CD4-positive, alpha-beta memory T cell (primary cell): ENCODE measurements at regions not wholly inside any gene's neighbourhood (a gene's known extent, or its start where the extent isn't known, plus 50 kb on each side); places are given as distances from the start of the nearest gene placed in this dataset.
A peak's percentile ranks its signal among the peaks of the same experiment; 100 is the strongest.

Source experiments
- CTCF ChIA-PET: fragments of 350-600 bp; sonication (Branson Sonifier 250); formaldehyde crosslinking; loops from one replicate; lab custom pipeline; 2021; ENCODE audit warnings: inconsistent platforms; ENCODE audit not compliant: partially characterized antibody; lab: Charles Lee
- POLR2A ChIA-PET: fragments of 350-600 bp; sonication (Branson Sonifier 250); formaldehyde crosslinking; loops from one replicate; lab custom pipeline; 2021; ENCODE audit not compliant: partially characterized antibody; lab: Charles Lee
- DNase-seq, 5 donors: peaks; one replicate each; pipeline versions ENCODE4 v3.0.0 to v3.0.0-alpha.2; 2020 to 2022; ENCODE audit warnings: mixed read lengths in 1 of 5
- H3K27ac ChIP-seq: one replicate; pipeline ENCODE4 v1.7.0; 2013; ENCODE audit warnings: low read depth, low read length
- H3K27me3 ChIP-seq: 2 replicates; pipeline ENCODE4 v1.7.0; 2013; ENCODE audit warnings: mild to moderate bottlenecking, low read length, moderate library complexity; ENCODE audit not compliant: insufficient read depth
- H3K36me3 ChIP-seq: 2 replicates; pipeline ENCODE4 v1.7.0; 2013; ENCODE audit warnings: mild to moderate bottlenecking, low read length, moderate library complexity; ENCODE audit not compliant: insufficient read depth
- H3K4me1 ChIP-seq: 2 replicates; pipeline ENCODE4 v1.7.0; 2013; ENCODE audit warnings: mild to moderate bottlenecking, low read length, moderate library complexity; ENCODE audit not compliant: insufficient read depth
- H3K4me3 ChIP-seq, 2 donors: one replicate each; pipeline ENCODE4 v1.7.0; 2013; ENCODE audit warnings: low read length in 2 of 2, mild to moderate bottlenecking in 1 of 2
- H3K9me3 ChIP-seq, 2 donors: one replicate each; pipeline ENCODE4 v1.7.0; 2013; ENCODE audit warnings: low read length in 2 of 2, control low read depth in 1 of 2; ENCODE audit not compliant: control insufficient read depth in 1 of 2
- H3K27ac Mint-ChIP-seq, 7 donors: one replicate each; pipeline ENCODE4 v1.8.0; 2020 to 2021; ENCODE audit warnings: mixed read lengths in 7 of 7, mild to moderate bottlenecking in 6 of 7, inconsistent platforms in 3 of 7, moderate library complexity in 3 of 7
- H3K27me3 Mint-ChIP-seq, 2 donors: one replicate each; pipeline ENCODE4 v1.8.0; 2020 to 2021; ENCODE audit warnings: mixed read lengths in 2 of 2
- H3K36me3 Mint-ChIP-seq, 2 donors: one replicate each; pipeline ENCODE4 v1.8.0; 2020 to 2021; ENCODE audit warnings: mixed read lengths in 2 of 2, inconsistent platforms in 1 of 2, mild to moderate bottlenecking in 1 of 2
- H3K4me1 Mint-ChIP-seq, 4 donors: one replicate each; pipeline ENCODE4 v1.8.0; 2020 to 2021; ENCODE audit warnings: mixed read lengths in 4 of 4, mild to moderate bottlenecking in 1 of 4
- H3K4me3 Mint-ChIP-seq, 8 donors: one replicate each; pipeline ENCODE4 v1.8.0; 2020 to 2021; ENCODE audit warnings: mixed read lengths in 8 of 8, mild to moderate bottlenecking in 7 of 8, moderate library complexity in 6 of 8, inconsistent platforms in 3 of 8
- H3K9me3 Mint-ChIP-seq, 8 donors: one replicate each; pipeline ENCODE4 v1.8.0; 2020 to 2021; ENCODE audit warnings: mixed read lengths in 8 of 8, mild to moderate bottlenecking in 5 of 8, inconsistent platforms in 3 of 8, moderate library complexity in 1 of 8
- intact Hi-C: fragments of 100-400 bp; cut with micrococcal nuclease; formaldehyde crosslinking; loops from one replicate; pipeline ENCODE4 v1.15.1; 2023

GRCh38 chr12:38123566-38124246, 192.9 kb upstream of the ALG10B start:
- no peak overlapping the region for H3K27ac ChIP-seq
- no peaks in the 10 kb centered on the region for H3K27me3 ChIP-seq
- no peaks in the 10 kb centered on the region for H3K36me3 ChIP-seq
- H3K4me3 ChIP-seq: no peak overlapping the region
- no peaks in the 10 kb centered on the region for H3K4me1 ChIP-seq
- no peak for DNase-seq
- CTCF ChIA-PET: no interaction called here
- Mint-ChIP-seq H3K27ac (peak overlapping the region in 1 of 7 donors; percentile 14), H3K27me3 (no peaks in the 10 kb centered on the region), H3K36me3 (no peaks in the 10 kb centered on the region), H3K4me1 (no peaks in the 10 kb centered on the region), H3K4me3 (peak overlapping the region in 1 of 8 donors; percentile 45), H3K9me3 (peaks cover 0 to 15% (median 5%) of the 10 kb centered on the region in 8 donors)
- intact Hi-C loops: no loop called here
- H3K9me3 ChIP-seq: peaks cover 0 to 7% of the 10 kb centered on the region in 2 donors
- POLR2A ChIA-PET: no interaction called here

DNA sequence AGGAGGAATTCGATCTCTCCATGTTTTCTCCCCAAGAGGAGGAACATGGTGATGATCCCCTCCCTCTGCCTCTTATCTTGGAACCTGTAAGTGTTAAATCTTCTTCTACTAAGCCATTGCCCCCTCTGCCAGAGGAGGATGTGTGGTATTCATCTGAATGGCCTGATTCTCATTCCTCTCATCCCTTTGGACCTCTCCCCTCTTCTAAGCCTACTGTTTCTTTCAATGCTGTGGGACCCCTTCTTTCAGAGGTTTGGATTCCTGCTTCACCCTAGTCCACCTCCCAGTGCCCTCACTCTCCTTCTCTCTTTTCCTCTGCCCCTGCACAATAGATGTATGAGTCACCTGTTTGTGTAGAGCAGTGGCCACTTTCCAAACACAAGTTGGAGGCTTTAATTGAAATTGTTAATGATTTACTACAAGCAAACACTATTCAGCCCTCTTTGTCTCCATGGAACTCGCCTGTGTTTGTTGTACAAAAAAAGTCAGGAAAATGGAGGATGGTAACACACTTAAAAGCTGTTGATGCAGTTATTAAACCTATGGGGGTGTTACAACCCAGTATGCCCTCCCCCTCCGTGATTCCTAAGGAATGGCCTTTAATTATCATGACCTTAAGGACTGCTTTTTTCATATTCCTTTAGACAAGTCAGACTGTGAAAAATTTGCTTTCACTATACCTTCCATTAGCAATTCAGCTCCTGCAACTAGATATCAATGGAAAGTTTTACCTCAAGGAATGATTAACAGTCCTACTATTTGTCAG, 192.1 kb upstream of the ALG10B start:
- peaks cover 0 to 15% (median 4%) of the 10 kb centered on the region in 8 donors for H3K9me3 Mint-ChIP-seq
- H3K36me3 Mint-ChIP-seq: no peaks in the 10 kb centered on the region
- intact Hi-C loops: no loop called here
- H3K4me1 Mint-ChIP-seq: no peaks in the 10 kb centered on the region
- DNase-seq: no peak
- Histone ChIP-seq H3K4me1 (no peaks in the 10 kb centered on the region), H3K4me3 (no peak overlapping the region), H3K27me3 (no peaks in the 10 kb centered on the region), H3K9me3 (peaks cover 0 to 7% of the 10 kb centered on the region in 2 donors), H3K36me3 (no peaks in the 10 kb centered on the region), H3K27ac (no peak overlapping the region)
- peak overlapping the region in 2 of 8 donors; percentile 13 to 45 for H3K4me3 Mint-ChIP-seq
- no peak overlapping the region for H3K27ac Mint-ChIP-seq
- no peaks in the 10 kb centered on the region for H3K27me3 Mint-ChIP-seq
- POLR2A ChIA-PET: no interaction called here
- CTCF ChIA-PET: interaction anchor here (1.1 kb wide), 1 partner anchor 12 kb away, joined by 3 read pairs; no protein-coding TSS in a partner anchor

- H3K9me3 Mint-ChIP-seq: peaks cover 0 to 3% (median 0%) of the 10 kb centered on the region in 8 donors
- no peak overlapping the region for H3K27ac ChIP-seq
- no peaks in the 10 kb centered on the region for H3K36me3 Mint-ChIP-seq
- peaks cover 0 to 3% (median 0%) of the 10 kb centered on the region in 4 donors for H3K4me1 Mint-ChIP-seq
- no peaks in the 10 kb centered on the region for H3K4me1 ChIP-seq
- DNase-seq: no peak
- intact Hi-C loops: no loop called here
- no peaks in the 10 kb centered on the region for H3K36me3 ChIP-seq
- ChIA-PET CTCF (no interaction called here), POLR2A (no interaction called here)
- no peak overlapping the region for H3K4me3 ChIP-seq
- H3K27ac Mint-ChIP-seq: no peak overlapping the region
- peaks cover 4 to 8% of the 10 kb centered on the region in 2 donors for H3K27me3 Mint-ChIP-seq
- no peak overlapping the region for H3K4me3 Mint-ChIP-seq
- H3K9me3 ChIP-seq: no peaks in the 10 kb centered on the region
- H3K27me3 ChIP-seq: no peaks in the 10 kb centered on the region
These were observed 184.4 kb upstream of the ALG10B start for GRCh38 chr12:38132139-38132538.

DNA sequence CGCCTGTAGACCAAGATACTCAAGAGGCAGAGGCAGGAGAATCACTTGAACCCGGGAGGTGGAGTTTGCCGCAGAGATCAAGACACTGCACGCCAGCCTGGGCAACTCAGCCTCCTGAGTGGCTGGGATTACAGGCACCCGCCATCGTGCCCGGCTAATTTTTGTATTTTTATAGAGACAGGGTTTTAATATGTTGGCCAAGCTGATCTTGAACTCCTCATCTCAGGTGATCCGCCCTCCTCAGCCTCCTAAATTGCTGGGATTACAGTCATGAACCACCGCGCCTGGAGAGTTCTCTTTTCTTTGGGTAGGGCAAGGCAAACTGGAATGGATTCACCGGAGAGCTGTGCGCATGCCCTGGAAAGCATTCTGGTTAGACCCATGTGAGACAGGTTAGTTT, 179.3 kb upstream of the ALG10B start:
- CTCF ChIA-PET: interaction anchor here (0.6 to 2.8 kb wide), 6 partner anchors 9 to 1136 kb away, joined by 3 to 45 read pairs (median 4); partner anchors contain the start of gene ALG10B
- POLR2A ChIA-PET: no interaction called here
- peak overlapping the region in 1 of 8 donors; percentile 7 for H3K4me3 Mint-ChIP-seq

DNA sequence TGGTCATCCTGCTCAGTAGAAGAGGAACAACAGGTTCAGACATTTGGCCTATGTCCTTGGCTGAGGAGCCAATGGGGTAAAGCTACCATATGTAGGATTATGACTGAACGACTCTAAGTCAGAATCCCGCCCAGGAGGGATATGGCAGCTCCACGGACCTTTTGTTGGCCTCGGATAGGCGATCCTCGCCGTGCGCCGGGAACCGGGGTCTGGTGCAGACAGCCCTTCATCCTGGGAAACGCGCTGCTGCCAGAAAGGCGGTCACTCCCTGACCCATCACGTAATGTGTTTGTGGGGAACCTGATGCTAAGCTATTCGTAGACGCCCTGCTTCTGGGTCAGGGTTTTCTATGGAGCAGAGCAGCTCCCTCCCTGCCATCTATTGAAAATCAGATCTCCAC, 178.9 kb upstream of the ALG10B start:
- H3K27me3 Mint-ChIP-seq: peaks cover 4 to 10% of the 10 kb centered on the region in 2 donors
- H3K36me3 Mint-ChIP-seq: no peaks in the 10 kb centered on the region
- CTCF ChIA-PET: interaction anchor here (0.9 to 2.8 kb wide), 3 partner anchors 178 to 1136 kb away, joined by 3 to 45 read pairs (median 4); partner anchors contain the start of gene ALG10B
- H3K9me3 Mint-ChIP-seq: no peaks in the 10 kb centered on the region
- Histone ChIP-seq H3K9me3 (no peaks in the 10 kb centered on the region), H3K4me3 (no peak overlapping the region), H3K4me1 (peaks cover 5% of the 10 kb centered on the region), H3K36me3 (no peaks in the 10 kb centered on the region), H3K27ac (no peak overlapping the region), H3K27me3 (no peaks in the 10 kb centered on the region)
- H3K4me1 Mint-ChIP-seq: peaks cover 5 to 14% (median 8%) of the 10 kb centered on the region in 4 donors
- peak overlapping the region in 3 of 8 donors; percentile 71 to 88 (median 86) for H3K4me3 Mint-ChIP-seq
- no peak for DNase-seq
- POLR2A ChIA-PET: no interaction called here
- H3K27ac Mint-ChIP-seq: peak overlapping the region in 1 of 7 donors; percentile 68
- intact Hi-C loops: loop anchor here (1.0 kb wide), 1 partner anchor 179 kb away; the partner anchor contains the start of gene ALG10B

More for the DNA sequence above, 179.3 kb upstream of the ALG10B start:
- Mint-ChIP-seq H3K27ac (peak overlapping the region in 1 of 7 donors; percentile 68), H3K4me1 (peaks cover 5 to 14% (median 9%) of the 10 kb centered on the region in 4 donors), H3K27me3 (peaks cover 4 to 10% of the 10 kb centered on the region in 2 donors), H3K36me3 (no peaks in the 10 kb centered on the region), H3K9me3 (peaks cover 0 to 3% (median 0%) of the 10 kb centered on the region in 8 donors)
- Histone ChIP-seq H3K27me3 (no peaks in the 10 kb centered on the region), H3K4me1 (peaks cover 5% of the 10 kb centered on the region), H3K36me3 (no peaks in the 10 kb centered on the region), H3K4me3 (no peak overlapping the region), H3K9me3 (no peaks in the 10 kb centered on the region), H3K27ac (no peak overlapping the region)
- DNase-seq: no peak
- intact Hi-C loops: no loop called here

DNA sequence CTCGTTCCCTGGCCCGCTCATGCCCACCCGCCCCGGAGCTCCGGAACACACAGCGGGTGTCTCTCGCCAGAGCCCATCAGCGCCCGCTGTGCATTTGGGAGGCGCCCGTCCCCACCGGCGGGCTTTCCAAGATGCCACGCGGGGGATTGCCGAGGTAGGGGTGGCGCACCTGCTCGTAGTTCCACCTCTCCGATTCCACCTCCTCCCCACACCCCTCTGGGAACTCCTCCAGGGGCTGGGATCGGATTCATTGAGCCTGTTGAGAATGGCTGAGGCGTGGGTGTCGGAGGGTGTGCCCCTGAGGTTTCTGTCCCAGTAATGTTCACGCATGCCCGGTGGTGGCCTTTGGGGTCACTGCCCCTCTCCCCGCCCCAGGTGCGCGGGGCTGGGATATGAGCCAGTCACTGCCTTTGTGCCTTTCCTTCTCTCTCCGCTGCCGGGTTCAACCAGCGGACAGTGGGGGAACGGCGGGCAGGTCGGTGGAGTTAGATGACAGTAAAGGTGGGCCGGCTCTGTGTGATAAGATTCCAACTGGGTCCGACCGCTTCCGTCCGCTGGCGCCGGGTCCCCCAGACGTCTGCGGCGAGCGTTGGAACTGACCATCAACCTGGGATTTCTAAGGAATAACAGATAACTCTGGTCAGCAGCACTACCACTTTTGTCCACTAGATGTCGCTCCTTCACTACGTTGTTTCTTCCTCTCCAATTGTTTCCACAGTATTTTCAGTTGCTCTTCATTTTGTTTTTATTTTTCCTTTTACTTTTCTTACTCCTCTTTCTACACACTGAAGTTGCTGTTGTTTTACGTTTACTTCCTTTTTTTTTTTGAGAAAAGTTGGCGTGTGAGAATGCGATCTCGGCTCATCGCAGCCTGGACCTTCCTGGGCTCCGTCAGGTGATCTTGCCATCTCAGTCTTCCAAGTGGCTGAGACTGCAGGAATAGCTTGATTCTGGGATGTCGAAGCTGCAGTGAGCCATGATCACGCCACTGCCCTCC, 178.1 kb upstream of the ALG10B start:
- Mint-ChIP-seq H3K27ac (peak overlapping the region in 4 of 7 donors; percentile 1 to 74 (median 42)), H3K4me3 (peak overlapping the region; percentile 51 to 88 (median 81)), H3K27me3 (peaks cover 4 to 10% of the 10 kb centered on the region in 2 donors), H3K36me3 (no peaks in the 10 kb centered on the region), H3K9me3 (no peaks in the 10 kb centered on the region), H3K4me1 (peaks cover 5 to 14% (median 8%) of the 10 kb centered on the region in 4 donors)
- H3K27ac ChIP-seq: no peak overlapping the region
- peaks cover 5% of the 10 kb centered on the region for H3K4me1 ChIP-seq
- no peaks in the 10 kb centered on the region for H3K27me3 ChIP-seq
- ChIA-PET POLR2A (no interaction called here), CTCF (interaction anchor here (0.9 to 2.8 kb wide), 4 partner anchors 12 to 1135 kb away, joined by 4 to 45 read pairs (median 9); partner anchors contain the start of gene ALG10B)
- intact Hi-C loops: loop anchor here (1.0 kb wide), 1 partner anchor 178 kb away; the partner anchor contains the start of gene ALG10B
- DNase-seq: peak in 4 of 5 donors; percentile 50 to 65 (median 54)
- no peaks in the 10 kb centered on the region for H3K9me3 ChIP-seq
- H3K4me3 ChIP-seq: peak overlapping the region in 1 of 2 donors; percentile 44
- no peaks in the 10 kb centered on the region for H3K36me3 ChIP-seq
